IMR-90 (cell line): ENCODE measurements at regions not wholly inside any gene's neighbourhood (a gene's known extent, or its start where the extent isn't known, plus 50 kb on each side); places are given as distances from the start of the nearest gene placed in this dataset.

Source experiments
- ATAC-seq: fragments of 200-7000 bp; cut with Tn5 transposase; 2 replicates; pipeline ENCODE4 v1.9.1; 2020; ENCODE audit warnings: low read depth, mild to moderate bottlenecking, moderate library complexity
- BruUV-seq: library from RNA; stranded (reverse); fragments of 400-500 nt; replicated peaks from 2 replicates; lab custom pipeline; 2021; lab: Mats Ljungman, UMichigan
- CTCF ChIA-PET: fragments of 300-600 bp; formaldehyde crosslinking; extraction: SDS; loops from one replicate; lab custom pipeline; 2021; ENCODE audit warnings: antibody characterized with exemption; lab: Yijun Ruan, JAX
- POLR2A ChIA-PET: fragments of 300-600 bp; sonication (Branson Sonifier 250); formaldehyde crosslinking; loops from one replicate; lab custom pipeline; 2022; ENCODE audit warnings: antibody characterized with exemption; ENCODE audit not compliant: unreplicated experiment; lab: Charles Lee
- DNase-seq: peaks from one replicate; pipeline ENCODE4 v3.0.0; 2013
- H2AFZ ChIP-seq: replicated peaks from 2 replicates; pipeline ENCODE3; 2013; ENCODE audit warnings: low read length, mild to moderate bottlenecking; ENCODE audit not compliant: poor library complexity
- H2AK5ac ChIP-seq: 2 replicates; pipeline ENCODE4 v1.6.1; 2013; ENCODE audit warnings: low read depth, low read length, inconsistent platforms
- H2AK9ac ChIP-seq: replicated peaks from 2 replicates; pipeline ENCODE3; 2013; ENCODE audit warnings: mild to moderate bottlenecking, low read depth, low read length, moderate library complexity; ENCODE audit not compliant: poor library complexity
- H2BK120ac ChIP-seq: 2 replicates; pipeline ENCODE4 v1.6.1; 2013; ENCODE audit warnings: low read depth, low read length, inconsistent platforms
- H2BK15ac ChIP-seq: 3 replicates; pipeline ENCODE4 v1.6.1; 2013; ENCODE audit warnings: low read depth, low read length, inconsistent platforms
- H2BK20ac ChIP-seq: 2 replicates; pipeline ENCODE4 v1.6.1; 2013; ENCODE audit warnings: low read depth, mild to moderate bottlenecking, inconsistent platforms, low read length, moderate library complexity
- H2BK5ac ChIP-seq: 2 replicates; pipeline ENCODE4 v1.6.1; 2013; ENCODE audit warnings: mild to moderate bottlenecking, low read depth, low read length, inconsistent platforms; ENCODE audit not compliant: poor library complexity, severe bottlenecking
- H3K14ac ChIP-seq: replicated peaks from 2 replicates; pipeline ENCODE4 v1.6.1; 2013; ENCODE audit warnings: low read depth, low read length, inconsistent platforms
- H3K18ac ChIP-seq: 2 replicates; pipeline ENCODE4 v1.6.1; 2013; ENCODE audit warnings: low read depth, low read length, control low read depth
- H3K23ac ChIP-seq: 2 replicates; pipeline ENCODE4 v1.6.1; 2013; ENCODE audit warnings: low read depth, low read length, inconsistent platforms
- H3K27ac ChIP-seq: 2 replicates; pipeline ENCODE4 v1.5.1; 2013; ENCODE audit warnings: mild to moderate bottlenecking, control low read depth, low read length; ENCODE audit not compliant: insufficient read depth
- H3K27me3 ChIP-seq: 2 replicates; pipeline ENCODE4 v1.6.1; 2013; ENCODE audit warnings: low read length; ENCODE audit not compliant: control insufficient read depth, insufficient read depth
- H3K36me3 ChIP-seq: 2 replicates; pipeline ENCODE4 v1.6.1; 2013; ENCODE audit warnings: low read length, mixed read lengths; ENCODE audit not compliant: control insufficient read depth, insufficient read depth
- H3K4ac ChIP-seq: 2 replicates; pipeline ENCODE4 v1.6.1; 2013; ENCODE audit warnings: low read depth, low read length, inconsistent platforms
- H3K4me1 ChIP-seq: 2 replicates; pipeline ENCODE4 v1.6.1; 2013; ENCODE audit warnings: low read length, mixed read lengths; ENCODE audit not compliant: control insufficient read depth, insufficient read depth
- H3K4me2 ChIP-seq: 2 replicates; pipeline ENCODE4 v1.6.1; 2013; ENCODE audit warnings: low read depth, mild to moderate bottlenecking, control low read depth, low read length, moderate library complexity
- H3K4me3 ChIP-seq: 2 replicates; pipeline ENCODE4 v1.5.1; 2013; ENCODE audit warnings: low read depth, mild to moderate bottlenecking, control low read depth, low read length, moderate library complexity; ENCODE audit not compliant: insufficient read depth
- H3K56ac ChIP-seq: 2 replicates; pipeline ENCODE4 v1.6.1; 2013; ENCODE audit warnings: low read length, inconsistent platforms; ENCODE audit not compliant: insufficient read depth; ENCODE audit errors: extremely low read depth
- H3K79me1 ChIP-seq, 2 experiments: 2 replicates each; pipeline ENCODE4 v1.6.1; 2013; ENCODE audit warnings: low read length in 2 of 2, inconsistent platforms in 1 of 2, low read depth in 1 of 2
- H3K9ac ChIP-seq: 2 replicates; pipeline ENCODE4 v1.6.1; 2013; ENCODE audit warnings: low read depth, low read length, control low read depth
- H3K9me1 ChIP-seq: 2 replicates; pipeline ENCODE4 v1.6.1; 2013; ENCODE audit warnings: low read length, inconsistent platforms; ENCODE audit not compliant: insufficient read depth
- H3K9me3 ChIP-seq: 2 replicates; pipeline ENCODE4 v1.6.1; 2013; ENCODE audit warnings: low read length; ENCODE audit not compliant: control insufficient read depth, insufficient read depth
- H4K20me1 ChIP-seq: 2 replicates; pipeline ENCODE4 v1.6.1; 2013; ENCODE audit warnings: low read length, inconsistent platforms; ENCODE audit not compliant: insufficient read depth
- H4K5ac ChIP-seq: 2 replicates; pipeline ENCODE4 v1.6.1; 2013; ENCODE audit warnings: mild to moderate bottlenecking, low read depth, low read length, control low read depth
- H4K8ac ChIP-seq, 2 experiments: 2 replicates each; pipeline ENCODE4 v1.6.1; 2013; ENCODE audit warnings: low read depth in 2 of 2, low read length in 2 of 2, control low read depth in 1 of 2, inconsistent platforms in 1 of 2
- H4K91ac ChIP-seq: 2 replicates; pipeline ENCODE4 v1.6.1; 2013; ENCODE audit warnings: low read depth, low read length, inconsistent platforms; ENCODE audit not compliant: insufficient read depth
- CTCF ChIP-seq: conservative IDR thresholded peaks from 2 replicates; pipeline ENCODE4 v1.5.1; 2012; ENCODE audit warnings: mild to moderate bottlenecking, low read depth, low read length, improper control_type of control experiment
- SMC3 ChIP-seq: fragments of 150-350 bp; IDR thresholded peaks from 2 replicates; pipeline ENCODE4 v1.6.1; 2016; ENCODE audit warnings: low read depth, mild to moderate bottlenecking, antibody characterized with exemption, low read length, moderate library complexity
- WGBS, 2 experiments: methylation state at CpG; one replicate each; pipeline versions ENCODE4 v1.1.5 to v1.1.7; 2013; ENCODE audit warnings: missing lambda C conversion rate in 2 of 2; ENCODE audit not compliant: insufficient read length in 1 of 2; ENCODE audit errors: extremely low coverage in 2 of 2; 5-methylcytosine and 5-hydroxymethylcytosine counted together
- dilution Hi-C: fragments of 300-500 bp; cut with HindIII; formaldehyde crosslinking; loops from one replicate; pipeline ENCODE4 v1.14.3; 2018; ENCODE audit warnings: low sequenced_read_pairs; ENCODE audit not compliant: unreplicated experiment
- in situ Hi-C: fragments of 300-500 bp; cut with MboI; formaldehyde crosslinking; loops from 3 replicates; pipeline ENCODE4 v1.14.3; 2019; ENCODE audit warnings: low sequenced_read_pairs, inconsistent platforms, mixed read lengths
- intact Hi-C: fragments of 100-400 bp; cut with micrococcal nuclease; formaldehyde crosslinking; loops from 2 replicates; pipeline ENCODE4 v1.10.0; 2022

GRCh38 chr7:132654150-132654549 is 77.9 kb upstream of the PLXNA4 start:
- H3K36me3 ChIP-seq, result no peaks in the 10 kb centered on the region
- H3K23ac ChIP-seq, result no peak overlapping the region
- H3K4me1 ChIP-seq, result no peaks in the 10 kb centered on the region
- H3K14ac ChIP-seq, result no peak overlapping the region
- no peak overlapping the region for H2BK5ac ChIP-seq
- no peak overlapping the region for H3K4ac ChIP-seq
- no peaks in the 10 kb centered on the region for H3K9me3 ChIP-seq
- intact Hi-C loops (no loop called here), dilution Hi-C loops (no loop called here), in situ Hi-C loops (no loop called here)
- no peak overlapping the region for H2AK9ac ChIP-seq
- ChIA-PET CTCF (interaction anchor here (0.7 kb wide), 1 partner anchor 11 kb away, joined by 4 read pairs; no protein-coding TSS in a partner anchor), POLR2A (no interaction called here)
- no peaks in the 10 kb centered on the region for H3K79me1 ChIP-seq
- H4K8ac ChIP-seq, result no peak overlapping the region
- TF ChIP-seq CTCF (0 out of 2 replicates have a peak, but pooled peaks have one; percentile 2), SMC3 (no peak)
- no peak overlapping the region for H3K18ac ChIP-seq
- no peak overlapping the region for H2AFZ ChIP-seq
- H2BK15ac ChIP-seq, result no peak overlapping the region
- DNase-seq (no peak), ATAC-seq (no peak)
- H2BK120ac ChIP-seq, result no peak overlapping the region
- no peaks in the 10 kb centered on the region for H4K20me1 ChIP-seq
- no peak overlapping the region for H2AK5ac ChIP-seq
- no peak overlapping the region for H4K91ac ChIP-seq
- no peaks in the 10 kb centered on the region for H3K27me3 ChIP-seq
- H3K56ac ChIP-seq, result no peak overlapping the region
- H2BK20ac ChIP-seq, result no peak overlapping the region
- no CpG with 5 or more reads among the region's 3 CpGs for WGBS, 2 experiments
- no peak overlapping the region for H3K4me2 ChIP-seq
- no peak overlapping the region for H3K27ac ChIP-seq
- no peak overlapping the region for H3K4me3 ChIP-seq
- no TSS peak for BruUV-seq
- no peak overlapping the region for H3K9ac ChIP-seq
- H4K5ac ChIP-seq, result no peak overlapping the region
- no peaks in the 10 kb centered on the region for H3K9me1 ChIP-seq
